ENCODE measurements at regions not wholly inside any gene's neighbourhood (a gene's known extent, or its start where the extent isn't known, plus 50 kb on each side); places are given as distances from the start of the nearest gene placed in this dataset.
"Not testable (repeated sequence)": the region's sequence is repeated elsewhere in the genome, so short reads cannot be mapped to it uniquely, and the experiment has no call there.

- not testable (repeated sequence) for H3K27ac ChIP-seq
Observed at GRCh38 chr2:87198422-87198821, 176.8 kb upstream of the PLGLB1 start.

GRCh38 chr2:87199228-87199627, 177.6 kb upstream of the PLGLB1 start:
- H3K27ac ChIP-seq, result not testable (repeated sequence)

- not testable (repeated sequence) for H3K27ac ChIP-seq
Observed at GRCh38 chr2:87204569-87205147, 183.0 kb upstream of the PLGLB1 start.

GRCh38 chr2:87212938-87213337, 191.3 kb upstream of the PLGLB1 start:
- not testable (repeated sequence) for H3K27ac ChIP-seq

- not testable (repeated sequence) for H3K27ac ChIP-seq
Observed at GRCh38 chr2:87217005-87217404, 195.4 kb upstream of the PLGLB1 start.

- not testable (repeated sequence) for H3K27ac ChIP-seq
- TF ChIP-seq CTCF (conservative IDR thresholded peaks at IDR 0.05), result peak; percentile 43
Observed at GRCh38 chr2:87217741-87218410, 196.2 kb upstream of the PLGLB1 start.

- H3K27ac ChIP-seq, result not testable (repeated sequence)
Observed at GRCh38 chr2:87220651-87221050, 199.0 kb upstream of the PLGLB1 start.

- H3K27ac ChIP-seq, result not testable (repeated sequence)
Observed at GRCh38 chr2:87222131-87222530, 200.5 kb upstream of the PLGLB1 start.

- H3K27ac ChIP-seq, result not testable (repeated sequence)
Observed at GRCh38 chr2:87223873-87224272, 202.2 kb upstream of the PLGLB1 start.

GRCh38 chr2:87229091-87229689, 207.5 kb upstream of the PLGLB1 start:
- H3K27ac ChIP-seq, result not testable (repeated sequence)
- peak; percentile 39 for TF ChIP-seq CTCF (conservative IDR thresholded peaks at IDR 0.05)

- H3K27ac ChIP-seq, result not testable (repeated sequence)
Observed at GRCh38 chr2:87229964-87230363, 208.3 kb upstream of the PLGLB1 start.

- not testable (repeated sequence) for H3K27ac ChIP-seq
Observed at GRCh38 chr2:87235333-87235981, 213.8 kb upstream of the PLGLB1 start.

- H3K27ac ChIP-seq, result not testable (repeated sequence)
Observed at GRCh38 chr2:87237570-87238336, 216.1 kb upstream of the PLGLB1 start.

- not testable (repeated sequence) for H3K27ac ChIP-seq
Observed at GRCh38 chr2:87239558-87240215, 218.0 kb upstream of the PLGLB1 start.

- not testable (repeated sequence) for H3K27ac ChIP-seq
Observed at GRCh38 chr2:87246066-87246717, 224.5 kb upstream of the PLGLB1 start.

- H3K27ac ChIP-seq, result not testable (repeated sequence)
Observed at GRCh38 chr2:87252046-87252445, 230.4 kb upstream of the PLGLB1 start.

- H3K27ac ChIP-seq, result not testable (repeated sequence)
Observed at GRCh38 chr2:87254562-87254961, 232.9 kb upstream of the PLGLB1 start.

- not testable (repeated sequence) for H3K27ac ChIP-seq
Observed at GRCh38 chr2:87255410-87255809, 233.8 kb upstream of the PLGLB1 start.
